ENCODE measurements at regions not wholly inside any gene's neighbourhood (a gene's known extent, or its start where the extent isn't known, plus 50 kb on each side); places are given as distances from the start of the nearest gene placed in this dataset.

DNA sequence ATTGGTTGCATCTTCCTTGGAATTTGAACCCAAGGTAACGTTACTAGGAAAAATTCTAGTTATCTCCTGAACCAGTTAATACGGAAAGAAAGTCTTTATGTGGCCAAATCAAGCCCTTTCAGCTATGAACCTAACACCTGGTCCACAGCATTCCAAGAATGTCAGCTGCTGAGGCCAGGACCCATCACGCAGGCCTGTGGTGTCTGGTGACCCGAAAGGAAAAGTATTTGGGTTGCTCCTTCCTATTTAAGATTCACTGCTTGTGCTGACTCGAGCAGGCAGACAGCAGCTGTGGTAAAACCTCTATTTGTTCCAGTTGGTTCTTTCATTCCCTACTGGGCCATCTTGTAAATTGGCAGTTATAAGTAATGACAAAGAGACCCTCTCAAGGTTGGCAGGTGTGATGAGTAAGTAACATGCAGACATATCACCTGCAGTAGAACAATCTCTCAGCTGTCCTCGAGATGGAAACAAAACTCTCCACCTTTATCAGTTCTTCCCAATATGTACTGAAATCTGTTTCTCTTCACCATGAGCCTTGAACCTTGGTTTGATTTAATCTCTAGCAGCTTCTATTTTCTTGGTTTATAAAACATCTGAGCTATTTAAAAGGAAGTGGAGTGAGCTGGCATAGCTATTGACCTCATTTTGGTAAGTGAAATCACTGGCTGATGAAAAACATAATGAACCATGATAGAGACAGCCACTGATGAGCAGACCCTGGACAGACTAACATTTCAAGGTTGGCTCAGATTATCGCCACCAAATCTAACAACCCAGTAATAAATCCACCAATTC lies 182.1 kb upstream of the SMIM31 start:
- TF ChIP-seq, protein P1, sequence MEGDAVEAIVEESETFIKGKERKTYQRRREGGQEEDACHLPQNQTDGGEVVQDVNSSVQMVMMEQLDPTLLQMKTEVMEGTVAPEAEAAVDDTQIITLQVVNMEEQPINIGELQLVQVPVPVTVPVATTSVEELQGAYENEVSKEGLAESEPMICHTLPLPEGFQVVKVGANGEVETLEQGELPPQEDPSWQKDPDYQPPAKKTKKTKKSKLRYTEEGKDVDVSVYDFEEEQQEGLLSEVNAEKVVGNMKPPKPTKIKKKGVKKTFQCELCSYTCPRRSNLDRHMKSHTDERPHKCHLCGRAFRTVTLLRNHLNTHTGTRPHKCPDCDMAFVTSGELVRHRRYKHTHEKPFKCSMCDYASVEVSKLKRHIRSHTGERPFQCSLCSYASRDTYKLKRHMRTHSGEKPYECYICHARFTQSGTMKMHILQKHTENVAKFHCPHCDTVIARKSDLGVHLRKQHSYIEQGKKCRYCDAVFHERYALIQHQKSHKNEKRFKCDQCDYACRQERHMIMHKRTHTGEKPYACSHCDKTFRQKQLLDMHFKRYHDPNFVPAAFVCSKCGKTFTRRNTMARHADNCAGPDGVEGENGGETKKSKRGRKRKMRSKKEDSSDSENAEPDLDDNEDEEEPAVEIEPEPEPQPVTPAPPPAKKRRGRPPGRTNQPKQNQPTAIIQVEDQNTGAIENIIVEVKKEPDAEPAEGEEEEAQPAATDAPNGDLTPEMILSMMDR (tag by site-specific recombination; IDR thresholded peaks at IDR 0.05) = no peak
- TF ChIP-seq ZNF670 (tag by site-specific recombination; IDR thresholded peaks at IDR 0.05; ENCODE audit: low read depth) (no peak), ZBTB20 (tag by site-specific recombination; IDR thresholded peaks at IDR 0.05) (no peak), ZNF174 (tag by site-specific recombination; IDR thresholded peaks at IDR 0.05) (no peak)
- TF ChIP-seq, protein P2, sequence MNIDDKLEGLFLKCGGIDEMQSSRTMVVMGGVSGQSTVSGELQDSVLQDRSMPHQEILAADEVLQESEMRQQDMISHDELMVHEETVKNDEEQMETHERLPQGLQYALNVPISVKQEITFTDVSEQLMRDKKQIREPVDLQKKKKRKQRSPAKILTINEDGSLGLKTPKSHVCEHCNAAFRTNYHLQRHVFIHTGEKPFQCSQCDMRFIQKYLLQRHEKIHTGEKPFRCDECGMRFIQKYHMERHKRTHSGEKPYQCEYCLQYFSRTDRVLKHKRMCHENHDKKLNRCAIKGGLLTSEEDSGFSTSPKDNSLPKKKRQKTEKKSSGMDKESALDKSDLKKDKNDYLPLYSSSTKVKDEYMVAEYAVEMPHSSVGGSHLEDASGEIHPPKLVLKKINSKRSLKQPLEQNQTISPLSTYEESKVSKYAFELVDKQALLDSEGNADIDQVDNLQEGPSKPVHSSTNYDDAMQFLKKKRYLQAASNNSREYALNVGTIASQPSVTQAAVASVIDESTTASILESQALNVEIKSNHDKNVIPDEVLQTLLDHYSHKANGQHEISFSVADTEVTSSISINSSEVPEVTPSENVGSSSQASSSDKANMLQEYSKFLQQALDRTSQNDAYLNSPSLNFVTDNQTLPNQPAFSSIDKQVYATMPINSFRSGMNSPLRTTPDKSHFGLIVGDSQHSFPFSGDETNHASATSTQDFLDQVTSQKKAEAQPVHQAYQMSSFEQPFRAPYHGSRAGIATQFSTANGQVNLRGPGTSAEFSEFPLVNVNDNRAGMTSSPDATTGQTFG (tag by site-specific recombination; IDR thresholded peaks at IDR 0.05; ENCODE audit: borderline replicate concordance) = no peak
- TF ChIP-seq, protein P3, sequence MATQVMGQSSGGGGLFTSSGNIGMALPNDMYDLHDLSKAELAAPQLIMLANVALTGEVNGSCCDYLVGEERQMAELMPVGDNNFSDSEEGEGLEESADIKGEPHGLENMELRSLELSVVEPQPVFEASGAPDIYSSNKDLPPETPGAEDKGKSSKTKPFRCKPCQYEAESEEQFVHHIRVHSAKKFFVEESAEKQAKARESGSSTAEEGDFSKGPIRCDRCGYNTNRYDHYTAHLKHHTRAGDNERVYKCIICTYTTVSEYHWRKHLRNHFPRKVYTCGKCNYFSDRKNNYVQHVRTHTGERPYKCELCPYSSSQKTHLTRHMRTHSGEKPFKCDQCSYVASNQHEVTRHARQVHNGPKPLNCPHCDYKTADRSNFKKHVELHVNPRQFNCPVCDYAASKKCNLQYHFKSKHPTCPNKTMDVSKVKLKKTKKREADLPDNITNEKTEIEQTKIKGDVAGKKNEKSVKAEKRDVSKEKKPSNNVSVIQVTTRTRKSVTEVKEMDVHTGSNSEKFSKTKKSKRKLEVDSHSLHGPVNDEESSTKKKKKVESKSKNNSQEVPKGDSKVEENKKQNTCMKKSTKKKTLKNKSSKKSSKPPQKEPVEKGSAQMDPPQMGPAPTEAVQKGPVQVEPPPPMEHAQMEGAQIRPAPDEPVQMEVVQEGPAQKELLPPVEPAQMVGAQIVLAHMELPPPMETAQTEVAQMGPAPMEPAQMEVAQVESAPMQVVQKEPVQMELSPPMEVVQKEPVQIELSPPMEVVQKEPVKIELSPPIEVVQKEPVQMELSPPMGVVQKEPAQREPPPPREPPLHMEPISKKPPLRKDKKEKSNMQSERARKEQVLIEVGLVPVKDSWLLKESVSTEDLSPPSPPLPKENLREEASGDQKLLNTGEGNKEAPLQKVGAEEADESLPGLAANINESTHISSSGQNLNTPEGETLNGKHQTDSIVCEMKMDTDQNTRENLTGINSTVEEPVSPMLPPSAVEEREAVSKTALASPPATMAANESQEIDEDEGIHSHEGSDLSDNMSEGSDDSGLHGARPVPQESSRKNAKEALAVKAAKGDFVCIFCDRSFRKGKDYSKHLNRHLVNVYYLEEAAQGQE (tag by site-specific recombination; IDR thresholded peaks at IDR 0.05) = no peak
